ENCODE measurements at regions not wholly inside any gene's neighbourhood (a gene's known extent, or its start where the extent isn't known, plus 50 kb on each side); places are given as distances from the start of the nearest gene placed in this dataset.
"Not testable (repeated sequence)": the region's sequence is repeated elsewhere in the genome, so short reads cannot be mapped to it uniquely, and the experiment has no call there.

GRCh38 chr5:158236511-158237335, 377.8 kb upstream of the CLINT1 start:
- H3K9me3 ChIP-seq: no peaks in the 10 kb centered on the region
- 68 to 71% methylated on average over 3 of the region's 3 CpGs for WGBS, 2 donors
- TF ChIP-seq POLR2A (IDR thresholded peaks at IDR 0.05): no peak
- no peak for TF ChIP-seq CTCF (IDR thresholded peaks at IDR 0.05)
- H3K4me3 ChIP-seq (replicated peaks in 1 of 3): no peak overlapping the region
- no peaks in the 10 kb centered on the region for H3K27me3 ChIP-seq
- H3K36me3 ChIP-seq: no peaks in the 10 kb centered on the region
- intact Hi-C loops (cut with DNase I): no loop called here
- no peak overlapping the region for H3K27ac ChIP-seq
- no peaks in the 10 kb centered on the region for H3K4me1 ChIP-seq
- DNase-seq: no peak

GRCh38 chr5:158235159-158235547, 376.2 kb upstream of the CLINT1 start:
- DNase-seq: no peak
- 84 to 90% methylated on average over 4 of the region's 4 CpGs for WGBS, 2 donors
- Histone ChIP-seq H3K27ac (no peak overlapping the region), H3K9me3 (no peaks in the 10 kb centered on the region), H3K36me3 (no peaks in the 10 kb centered on the region), H3K27me3 (no peaks in the 10 kb centered on the region), H3K4me1 (no peaks in the 10 kb centered on the region), H3K4me3 (replicated peaks in 1 of 3) (no peak overlapping the region)
- no peak for TF ChIP-seq POLR2A (IDR thresholded peaks at IDR 0.05)
- no peak for TF ChIP-seq CTCF (IDR thresholded peaks at IDR 0.05)
- intact Hi-C loops (cut with DNase I): no loop called here

GRCh38 chr5:158234323-158235158, 375.6 kb upstream of the CLINT1 start:
- no peak for DNase-seq
- no peaks in the 10 kb centered on the region for H3K36me3 ChIP-seq
- no peaks in the 10 kb centered on the region for H3K27me3 ChIP-seq
- TF ChIP-seq CTCF (IDR thresholded peaks at IDR 0.05) (no peak), POLR2A (IDR thresholded peaks at IDR 0.05) (no peak)
- no peak overlapping the region for H3K27ac ChIP-seq
- no peaks in the 10 kb centered on the region for H3K4me1 ChIP-seq
- H3K9me3 ChIP-seq: no peaks in the 10 kb centered on the region
- no peak overlapping the region for H3K4me3 ChIP-seq (replicated peaks in 1 of 3)
- intact Hi-C loops (cut with DNase I): no loop called here
- WGBS, 2 donors: 67 to 77% methylated on average over 11 of the region's 11 CpGs

GRCh38 chr5:158233735-158234322, 374.9 kb upstream of the CLINT1 start:
- Histone ChIP-seq H3K4me3 (replicated peaks in 1 of 3) (no peak overlapping the region), H3K9me3 (no peaks in the 10 kb centered on the region), H3K36me3 (no peaks in the 10 kb centered on the region), H3K27me3 (no peaks in the 10 kb centered on the region), H3K27ac (no peak overlapping the region), H3K4me1 (no peaks in the 10 kb centered on the region)
- TF ChIP-seq CTCF (IDR thresholded peaks at IDR 0.05) (no peak), POLR2A (IDR thresholded peaks at IDR 0.05) (no peak)
- WGBS, 2 donors: 85 to 87% methylated on average over 2 of the region's 2 CpGs
- DNase-seq: no peak
- intact Hi-C loops (cut with DNase I): no loop called here

- not testable (repeated sequence) for DNase-seq; H3K4me1 ChIP-seq; H3K9me3 ChIP-seq; H3K4me3 ChIP-seq (replicated peaks in 1 of 3); H3K27ac ChIP-seq; H3K27me3 ChIP-seq; H3K36me3 ChIP-seq
- WGBS, 2 donors: 88 to 93% methylated on average over 5 of the region's 5 CpGs
- intact Hi-C loops (cut with DNase I): loop anchor here (5.0 kb wide), 1 partner anchor 420 kb away; no protein-coding TSS in a partner anchor
Measured at GRCh38 chr5:158227314-158227713, 368.4 kb upstream of the CLINT1 start.

Measured in thyroid gland (tissue), 4 donors.